ENCODE measurements at regions not wholly inside any gene's neighbourhood (a gene's known extent, or its start where the extent isn't known, plus 50 kb on each side); places are given as distances from the start of the nearest gene placed in this dataset.

GRCh38 chr19:29420065-29420464 lies 105.7 kb upstream of the VSTM2B start:
- H3K27ac ChIP-seq (ENCODE audit: low read length): no peak overlapping the region
- no peak for TF ChIP-seq EZH2phosphoT487 (IDR thresholded peaks at IDR 0.05; ENCODE audit: low read depth)
- no peaks in the 10 kb centered on the region for H3K4me1 ChIP-seq (ENCODE audit: low read length)
- no peaks in the 10 kb centered on the region for H4K20me1 ChIP-seq (ENCODE audit: insufficient read depth, low read length)
- H3K9me3 ChIP-seq (ENCODE audit: insufficient read depth, low read length): no peaks in the 10 kb centered on the region
- H3K9ac ChIP-seq (ENCODE audit: low read length): no peak overlapping the region
- H2AFZ ChIP-seq (ENCODE audit: low read depth, low read length): no peak overlapping the region
- no peak overlapping the region for H3K4me3 ChIP-seq (ENCODE audit: low read length)
- H3K79me2 ChIP-seq (ENCODE audit: low read length): no peaks in the 10 kb centered on the region
- H3K4me2 ChIP-seq (ENCODE audit: low read length): no peak overlapping the region
- H3K27me3 ChIP-seq (ENCODE audit: low read depth, low read length): peaks cover 9% of the 10 kb centered on the region; the same call in 1 of the 2 replicates
- no peaks in the 10 kb centered on the region for H3K36me3 ChIP-seq (replicated peaks; ENCODE audit: low read depth, low read length)

- Histone ChIP-seq H2AFZ (ENCODE audit: low read depth, low read length) (no peak overlapping the region), H3K4me2 (ENCODE audit: low read length) (no peak overlapping the region), H4K20me1 (ENCODE audit: insufficient read depth, low read length) (no peaks in the 10 kb centered on the region), H3K27me3 (ENCODE audit: low read depth, low read length) (0 out of 2 replicates have a peak, but pooled peaks cover 15% of the 10 kb centered on the region), H3K27ac (ENCODE audit: low read length) (no peak overlapping the region), H3K9ac (ENCODE audit: low read length) (no peak overlapping the region), H3K4me3 (ENCODE audit: low read length) (no peak overlapping the region), H3K36me3 (replicated peaks; ENCODE audit: low read depth, low read length) (no peaks in the 10 kb centered on the region), H3K9me3 (ENCODE audit: insufficient read depth, low read length) (no peaks in the 10 kb centered on the region), H3K79me2 (ENCODE audit: low read length) (no peaks in the 10 kb centered on the region), H3K4me1 (ENCODE audit: low read length) (no peaks in the 10 kb centered on the region)
- no peak for TF ChIP-seq CTCF (IDR thresholded peaks at IDR 0.05; ENCODE audit: low read depth, low read length)
These were observed 105.2 kb upstream of the VSTM2B start for GRCh38 chr19:29420482-29421195.

GRCh38 chr19:29421196-29421545 lies 104.6 kb upstream of the VSTM2B start:
- TF ChIP-seq EZH2phosphoT487 (IDR thresholded peaks at IDR 0.05; ENCODE audit: low read depth): no peak
- TF ChIP-seq CTCF (IDR thresholded peaks at IDR 0.05; ENCODE audit: low read depth, low read length): no peak
- Histone ChIP-seq H3K27me3 (ENCODE audit: low read depth, low read length) (0 out of 2 replicates have a peak, but pooled peaks cover 19% of the 10 kb centered on the region), H4K20me1 (ENCODE audit: insufficient read depth, low read length) (no peaks in the 10 kb centered on the region), H3K4me3 (ENCODE audit: low read length) (no peak overlapping the region), H3K4me2 (ENCODE audit: low read length) (no peak overlapping the region), H3K79me2 (ENCODE audit: low read length) (no peaks in the 10 kb centered on the region), H3K27ac (ENCODE audit: low read length) (no peak overlapping the region), H3K9me3 (ENCODE audit: insufficient read depth, low read length) (no peaks in the 10 kb centered on the region), H3K4me1 (ENCODE audit: low read length) (no peaks in the 10 kb centered on the region), H2AFZ (ENCODE audit: low read depth, low read length) (no peak overlapping the region), H3K9ac (ENCODE audit: low read length) (no peak overlapping the region), H3K36me3 (replicated peaks; ENCODE audit: low read depth, low read length) (no peaks in the 10 kb centered on the region)

- Histone ChIP-seq H3K9me3 (ENCODE audit: insufficient read depth, low read length) (no peaks in the 10 kb centered on the region), H2AFZ (ENCODE audit: low read depth, low read length) (no peak overlapping the region), H3K27ac (ENCODE audit: low read length) (no peak overlapping the region), H3K4me1 (ENCODE audit: low read length) (no peaks in the 10 kb centered on the region), H3K9ac (ENCODE audit: low read length) (no peak overlapping the region), H3K79me2 (ENCODE audit: low read length) (no peaks in the 10 kb centered on the region), H3K4me3 (ENCODE audit: low read length) (no peak overlapping the region), H3K27me3 (ENCODE audit: low read depth, low read length) (0 out of 2 replicates have a peak, but pooled peaks cover 23% of the 10 kb centered on the region), H4K20me1 (ENCODE audit: insufficient read depth, low read length) (no peaks in the 10 kb centered on the region), H3K4me2 (ENCODE audit: low read length) (no peak overlapping the region), H3K36me3 (replicated peaks; ENCODE audit: low read depth, low read length) (no peaks in the 10 kb centered on the region)
- TF ChIP-seq CTCF (IDR thresholded peaks at IDR 0.05; ENCODE audit: low read depth, low read length) (no peak), EZH2phosphoT487 (IDR thresholded peaks at IDR 0.05; ENCODE audit: low read depth) (no peak)
These were observed 103.7 kb upstream of the VSTM2B start for GRCh38 chr19:29422047-29422446.
